ENCODE measurements at regions not wholly inside any gene's neighbourhood (a gene's known extent, or its start where the extent isn't known, plus 50 kb on each side); places are given as distances from the start of the nearest gene placed in this dataset.

GRCh38 chr16:55204923-55205322 is 119.1 kb upstream of the IRX6 start:
- Histone ChIP-seq H3K4me3 (no peak overlapping the region), H3K9ac (ENCODE audit: low read depth in 2 of 2, low read length in 2 of 2) (no peak overlapping the region), H3K9me3 (no peaks in the 10 kb centered on the region), H3K4me1 (no peaks in the 10 kb centered on the region), H3K27me3 (no peaks in the 10 kb centered on the region), H3K27ac (no peak overlapping the region), H3K36me3 (no peaks in the 10 kb centered on the region)
- no peak for DNase-seq
- intact Hi-C loops (cut with DNase I), result no loop called here
- TF ChIP-seq CTCF (IDR thresholded peaks at IDR 0.05), result no peak

GRCh38 chr16:55207693-55208428 is 116.1 kb upstream of the IRX6 start:
- Histone ChIP-seq H3K9ac (ENCODE audit: low read depth in 2 of 2, low read length in 2 of 2) (no peak overlapping the region), H3K4me1 (no peaks in the 10 kb centered on the region)
- intact Hi-C loops (cut with DNase I), result no loop called here

DNA sequence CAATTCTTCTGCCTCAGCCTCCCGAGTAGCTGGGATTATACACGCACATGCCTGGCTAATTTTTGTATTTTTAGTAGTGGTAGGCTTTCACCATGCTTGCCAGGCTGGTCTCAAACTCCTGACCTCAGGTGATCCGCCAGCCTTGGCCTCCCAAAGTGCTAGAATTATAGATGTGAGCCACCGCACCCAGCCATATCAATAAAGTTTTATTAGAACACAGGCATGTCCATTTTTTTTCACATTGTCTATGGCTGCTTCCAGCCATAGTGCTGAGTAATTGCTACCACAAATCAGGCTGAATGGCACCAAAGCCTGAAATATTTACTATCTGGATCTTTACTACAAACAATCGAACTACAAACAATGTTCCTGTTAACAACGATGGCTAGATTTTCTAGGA is 114.4 kb upstream of the IRX6 start:
- Histone ChIP-seq H3K36me3 (no peaks in the 10 kb centered on the region), H3K4me3 (no peak overlapping the region), H3K9me3 (no peaks in the 10 kb centered on the region), H3K27ac (no peak overlapping the region), H3K27me3 (no peaks in the 10 kb centered on the region), H3K9ac (ENCODE audit: low read depth in 2 of 2, low read length in 2 of 2) (no peak overlapping the region), H3K4me1 (no peaks in the 10 kb centered on the region)
- no peak for DNase-seq
- no peak for TF ChIP-seq CTCF (IDR thresholded peaks at IDR 0.05)
- intact Hi-C loops (cut with DNase I), result no loop called here

More at GRCh38 chr16:55207693-55208428, 116.1 kb upstream of the IRX6 start:
- Histone ChIP-seq H3K9me3 (no peaks in the 10 kb centered on the region), H3K36me3 (no peaks in the 10 kb centered on the region), H3K27ac (no peak overlapping the region), H3K27me3 (no peaks in the 10 kb centered on the region), H3K4me3 (no peak overlapping the region)
- DNase-seq, result no peak
- no peak for TF ChIP-seq CTCF (IDR thresholded peaks at IDR 0.05)

DNA sequence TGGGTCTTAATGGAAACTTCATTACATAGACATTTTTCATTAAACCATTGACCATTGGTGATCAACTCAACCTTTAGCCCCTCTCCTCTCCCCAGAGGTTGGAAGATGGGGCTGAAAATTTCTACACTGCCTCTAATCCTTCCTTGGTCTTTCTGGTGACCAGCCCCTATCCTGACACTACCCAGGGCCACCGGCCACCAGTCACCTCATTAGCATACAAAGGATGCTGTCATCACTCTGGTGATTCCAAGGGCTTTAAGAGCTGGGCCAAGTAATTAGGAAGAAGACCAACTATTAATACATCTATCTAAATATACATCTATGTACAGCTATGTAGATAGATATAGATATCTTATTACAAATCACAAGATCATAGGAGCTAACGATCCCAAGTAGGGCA is 111.2 kb upstream of the IRX6 start:
- H3K36me3 ChIP-seq, result no peaks in the 10 kb centered on the region
- intact Hi-C loops (cut with DNase I), result no loop called here
- no peak overlapping the region for H3K27ac ChIP-seq
- no peak overlapping the region for H3K4me3 ChIP-seq
- no peaks in the 10 kb centered on the region for H3K4me1 ChIP-seq
- H3K27me3 ChIP-seq, result no peaks in the 10 kb centered on the region
- no peak overlapping the region for H3K9ac ChIP-seq (ENCODE audit: low read depth in 2 of 2, low read length in 2 of 2)
- no peak for DNase-seq
- no peak for TF ChIP-seq CTCF (IDR thresholded peaks at IDR 0.05)
- H3K9me3 ChIP-seq, result no peaks in the 10 kb centered on the region

- H3K9ac ChIP-seq (ENCODE audit: low read depth in 2 of 2, low read length in 2 of 2), result no peak overlapping the region
- H3K4me1 ChIP-seq, result no peaks in the 10 kb centered on the region
- H3K4me3 ChIP-seq, result no peak overlapping the region
- no peak for TF ChIP-seq CTCF (IDR thresholded peaks at IDR 0.05)
- H3K27ac ChIP-seq, result no peak overlapping the region
- H3K36me3 ChIP-seq, result no peaks in the 10 kb centered on the region
- intact Hi-C loops (cut with DNase I), result no loop called here
- H3K27me3 ChIP-seq, result no peaks in the 10 kb centered on the region
- DNase-seq, result no peak
- no peaks in the 10 kb centered on the region for H3K9me3 ChIP-seq
Observed at GRCh38 chr16:55214412-55214811, 109.6 kb upstream of the IRX6 start.
